SK-N-SH (cell line): ENCODE measurements at regions not wholly inside any gene's neighbourhood (a gene's known extent, or its start where the extent isn't known, plus 50 kb on each side); places are given as distances from the start of the nearest gene placed in this dataset.

ENCODE experiments used
- CTCF ChIA-PET: fragments of 300-600, 350-600 bp; formaldehyde crosslinking; extraction: SDS; loops from one replicate; lab custom pipeline; 2021; lab: Yijun Ruan, JAX
- POLR2A ChIA-PET: fragments of 350-600 bp; sonication (Branson Sonifier 250); formaldehyde crosslinking; extraction: SDS; loops from one replicate; lab custom pipeline; 2020; ENCODE audit warnings: antibody characterized with exemption, inconsistent platforms; lab: Yijun Ruan, JAX
- DNase-seq: peaks from one replicate; pipeline ENCODE4 v3.0.0; 2012
- H2AFZ ChIP-seq: fragments of 200-600 bp; sonication (generic); 2 replicates; pipeline ENCODE4 v1.8.1; 2016; ENCODE audit warnings: antibody characterized with exemption, mild to moderate bottlenecking, low read depth
- H3F3A ChIP-seq: fragments of 200-600 bp; sonication (generic); replicated peaks from 2 replicates; pipeline ENCODE3; 2016; ENCODE audit warnings: antibody characterized with exemption, mild to moderate bottlenecking; ENCODE audit not compliant: insufficient read depth
- H3K27ac ChIP-seq, 2 experiments: fragments of 200-500 bp in 1 of 2; fragments of 200-600 bp in 1 of 2; sonication (Bioruptor generic) in 1 of 2; sonication (generic), shearing (Covaris generic) in 1 of 2; 2 replicates each; pipeline versions ENCODE4 v1.5.1 to v1.6.1; 2014 to 2016; ENCODE audit warnings: low read depth in 2 of 2, inconsistent platforms in 1 of 2, low read length in 1 of 2, mild to moderate bottlenecking in 1 of 2, mixed read lengths in 1 of 2
- H3K27me3 ChIP-seq: fragments of 200-600 bp; sonication (generic), shearing (Covaris generic); 2 replicates; pipeline ENCODE4 v1.6.1; 2016; ENCODE audit warnings: mixed run types; ENCODE audit not compliant: insufficient read depth
- H3K36me3 ChIP-seq, 2 experiments: fragments of 200-500 bp in 1 of 2; fragments of 200-600 bp in 1 of 2; sonication (Bioruptor generic) in 1 of 2; sonication (generic) in 1 of 2; replicated peaks in 1 of 2; 2 replicates each; pipeline versions ENCODE3 to v1.5.1; 2014 to 2016; ENCODE audit warnings: low read length in 1 of 2, mild to moderate bottlenecking in 1 of 2; ENCODE audit not compliant: insufficient read depth in 2 of 2, control insufficient read depth in 1 of 2
- H3K4me1 ChIP-seq, 2 experiments: fragments of 200-500 bp in 1 of 2; fragments of 200-600 bp in 1 of 2; sonication (Bioruptor generic) in 1 of 2; sonication (generic), shearing (Covaris generic) in 1 of 2; 2 replicates each; pipeline versions ENCODE4 v1.5.1 to v1.6.1; 2014 to 2016; ENCODE audit warnings: low read depth in 1 of 2, low read length in 1 of 2, mixed run types in 1 of 2; ENCODE audit not compliant: insufficient read depth in 2 of 2, control insufficient read depth in 1 of 2
- H3K4me2 ChIP-seq: fragments of 200-600 bp; sonication (generic), shearing (Covaris generic); 2 replicates; pipeline ENCODE4 v1.6.1; 2017; ENCODE audit warnings: mixed run types
- H3K4me3 ChIP-seq, 2 experiments: fragments of 200-500 bp in 1 of 2; fragments of 200-600 bp in 1 of 2; sonication (Bioruptor generic) in 1 of 2; sonication (generic), shearing (Covaris generic) in 1 of 2; 2 replicates each; pipeline versions ENCODE4 v1.5.1 to v1.8.1; 2014 to 2016; ENCODE audit warnings: low read depth in 2 of 2, inconsistent platforms in 1 of 2, low read length in 1 of 2, mild to moderate bottlenecking in 1 of 2, mixed read lengths in 1 of 2, moderate library complexity in 1 of 2
- H3K79me2 ChIP-seq: fragments of 200-600 bp; sonication (generic); 2 replicates; pipeline ENCODE4 v1.8.1; 2017; ENCODE audit warnings: mild to moderate bottlenecking; ENCODE audit not compliant: insufficient read depth
- H3K9ac ChIP-seq: fragments of 200-600 bp; sonication (generic); 2 replicates; pipeline ENCODE4 v1.6.1; 2017; ENCODE audit warnings: mixed run types
- H3K9me2 ChIP-seq: fragments of 200-600 bp; sonication (generic); 2 replicates; pipeline ENCODE4 v1.6.1; 2017; ENCODE audit warnings: mixed run types
- H3K9me3 ChIP-seq: fragments of 200-600 bp; sonication (generic); 2 replicates; pipeline ENCODE4 v1.6.1; 2017; ENCODE audit warnings: mixed run types, mild to moderate bottlenecking, moderate library complexity
- H4K20me1 ChIP-seq: fragments of 200-600 bp; sonication (generic); 2 replicates; pipeline ENCODE4 v1.6.1; 2017; ENCODE audit warnings: mild to moderate bottlenecking, mixed run types; ENCODE audit not compliant: insufficient read depth
- EP300 ChIP-seq, 2 experiments: IDR thresholded peaks; 2 replicates each; pipeline versions ENCODE4 v1.4.0 to v1.6.1; 2012; ENCODE audit warnings: borderline replicate concordance in 1 of 2, low read depth in 1 of 2, low read length in 1 of 2
- EZH2phosphoT487 ChIP-seq: fragments of 200-600 bp; sonication (generic); IDR thresholded peaks from 2 replicates; pipeline ENCODE4 v1.6.1; 2017; ENCODE audit warnings: low read depth, mixed run types, mild to moderate bottlenecking, antibody characterized with exemption, moderate library complexity, borderline replicate concordance
- JUND ChIP-seq: IDR thresholded peaks from 2 replicates; pipeline ENCODE4 v1.4.0; 2012
- MXI1 ChIP-seq: IDR thresholded peaks from 2 replicates; pipeline ENCODE4 v1.6.1; 2012; ENCODE audit warnings: mild to moderate bottlenecking, low read depth, low read length, improper control_type of control experiment
- NFIC ChIP-seq: IDR thresholded peaks from 2 replicates; pipeline ENCODE4 v1.4.0; 2012; ENCODE audit warnings: borderline replicate concordance
- RXRA ChIP-seq: IDR thresholded peaks from 2 replicates; pipeline ENCODE4 v1.4.0; 2012; ENCODE audit warnings: low read depth, mild to moderate bottlenecking, borderline replicate concordance
- TAF1 ChIP-seq: IDR thresholded peaks from 2 replicates; pipeline ENCODE4 v1.6.1; 2012; ENCODE audit warnings: low read depth, mild to moderate bottlenecking, low read length, moderate library complexity, borderline replicate concordance
- TCF12 ChIP-seq: IDR thresholded peaks from 2 replicates; pipeline ENCODE4 v1.4.0; 2012
- TEAD4 ChIP-seq: IDR thresholded peaks from 2 replicates; pipeline ENCODE4 v1.4.0; 2012; ENCODE audit warnings: mild to moderate bottlenecking, borderline replicate concordance; ENCODE audit not compliant: insufficient read depth
- YY1 ChIP-seq: IDR thresholded peaks from 2 replicates; pipeline ENCODE4 v1.4.0; 2012; ENCODE audit warnings: low read depth, mild to moderate bottlenecking
- WGBS: methylation state at CpG from one replicate; pipeline ENCODE4 v1.1.6; 2017; ENCODE audit warnings: low lambda C conversion rate; 5-methylcytosine and 5-hydroxymethylcytosine counted together
- TF ChIP-seq, protein P1 (sequence below): IDR thresholded peaks from 2 replicates; pipeline ENCODE4 v1.4.0; 2012; ENCODE audit warnings: low read depth, borderline replicate concordance
- TF ChIP-seq, protein P2 (sequence below): IDR thresholded peaks from 2 replicates; pipeline ENCODE4 v1.6.1; 2012; ENCODE audit warnings: mild to moderate bottlenecking, low read depth, low read length, moderate library complexity
- TF ChIP-seq, protein P3 (sequence below): IDR thresholded peaks from 2 replicates; pipeline ENCODE4; 2012
- TF ChIP-seq, protein P4 (sequence below): IDR thresholded peaks from 2 replicates; pipeline ENCODE4 v1.4.0; 2012; ENCODE audit warnings: low read depth

DNA sequence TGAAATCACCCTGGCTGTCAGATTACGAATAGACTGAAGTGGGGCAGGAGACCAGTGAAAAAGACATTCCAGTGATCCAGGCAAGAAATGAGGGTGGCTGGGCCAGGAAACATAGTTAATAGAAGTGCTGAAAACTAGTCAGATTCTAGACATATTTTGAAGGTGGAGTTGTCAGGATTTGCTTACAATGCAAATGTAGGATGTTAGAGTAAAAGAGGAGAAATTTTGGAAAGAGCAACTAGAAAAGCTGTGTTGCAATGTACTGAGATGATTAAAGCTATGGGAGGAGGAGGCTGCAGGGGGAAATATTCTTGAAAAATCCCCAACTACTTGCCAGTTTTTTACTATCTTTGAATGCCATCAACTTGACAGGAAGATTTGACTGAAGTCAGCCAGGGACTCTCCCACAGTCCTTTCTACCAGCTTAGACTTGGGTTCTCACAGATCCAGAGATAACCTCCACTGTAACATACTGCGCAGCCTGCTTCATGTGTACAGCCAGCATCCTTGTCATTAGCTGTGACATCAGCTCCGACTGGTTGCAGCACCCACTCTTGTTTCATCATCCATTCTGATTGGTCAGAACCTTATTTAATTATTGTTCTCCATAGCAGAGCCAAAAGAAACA lies 109.7 kb downstream of the TSEN15 start:
- H3K79me2 ChIP-seq: no peaks in the 10 kb centered on the region
- DNase-seq: peak; percentile 30
- peaks cover 37% of the 10 kb centered on the region for H3F3A ChIP-seq
- peak overlapping the region; percentile 43 for H3K4me2 ChIP-seq
- WGBS: 21% methylated on average over 3 of the region's 3 CpGs
- no peak overlapping the region for H3K9ac ChIP-seq
- peak overlapping the region; percentile 53 to 89; a peak in 3 of 4 replicates for H3K27ac ChIP-seq
- H2AFZ ChIP-seq: peak overlapping the region; percentile 34; the same call in 1 of the 2 replicates
- no peak overlapping the region for H3K4me3 ChIP-seq
- ChIA-PET CTCF (interaction anchor here (1.0 kb wide), 1 partner anchor 19 kb away, joined by 3 read pairs; no protein-coding TSS in a partner anchor), POLR2A (no interaction called here)
- TF ChIP-seq TEAD4: peak; percentile 43; the same call in 1 of the 2 replicates
- TF ChIP-seq TCF12: peak; percentile 74
- TF ChIP-seq MXI1: no peak
- TF ChIP-seq, protein P1, sequence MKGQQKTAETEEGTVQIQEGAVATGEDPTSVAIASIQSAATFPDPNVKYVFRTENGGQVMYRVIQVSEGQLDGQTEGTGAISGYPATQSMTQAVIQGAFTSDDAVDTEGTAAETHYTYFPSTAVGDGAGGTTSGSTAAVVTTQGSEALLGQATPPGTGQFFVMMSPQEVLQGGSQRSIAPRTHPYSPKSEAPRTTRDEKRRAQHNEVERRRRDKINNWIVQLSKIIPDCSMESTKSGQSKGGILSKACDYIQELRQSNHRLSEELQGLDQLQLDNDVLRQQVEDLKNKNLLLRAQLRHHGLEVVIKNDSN: 0 out of 2 replicates have a peak, but pooled peaks have one; percentile 23
- TF ChIP-seq, protein P2, sequence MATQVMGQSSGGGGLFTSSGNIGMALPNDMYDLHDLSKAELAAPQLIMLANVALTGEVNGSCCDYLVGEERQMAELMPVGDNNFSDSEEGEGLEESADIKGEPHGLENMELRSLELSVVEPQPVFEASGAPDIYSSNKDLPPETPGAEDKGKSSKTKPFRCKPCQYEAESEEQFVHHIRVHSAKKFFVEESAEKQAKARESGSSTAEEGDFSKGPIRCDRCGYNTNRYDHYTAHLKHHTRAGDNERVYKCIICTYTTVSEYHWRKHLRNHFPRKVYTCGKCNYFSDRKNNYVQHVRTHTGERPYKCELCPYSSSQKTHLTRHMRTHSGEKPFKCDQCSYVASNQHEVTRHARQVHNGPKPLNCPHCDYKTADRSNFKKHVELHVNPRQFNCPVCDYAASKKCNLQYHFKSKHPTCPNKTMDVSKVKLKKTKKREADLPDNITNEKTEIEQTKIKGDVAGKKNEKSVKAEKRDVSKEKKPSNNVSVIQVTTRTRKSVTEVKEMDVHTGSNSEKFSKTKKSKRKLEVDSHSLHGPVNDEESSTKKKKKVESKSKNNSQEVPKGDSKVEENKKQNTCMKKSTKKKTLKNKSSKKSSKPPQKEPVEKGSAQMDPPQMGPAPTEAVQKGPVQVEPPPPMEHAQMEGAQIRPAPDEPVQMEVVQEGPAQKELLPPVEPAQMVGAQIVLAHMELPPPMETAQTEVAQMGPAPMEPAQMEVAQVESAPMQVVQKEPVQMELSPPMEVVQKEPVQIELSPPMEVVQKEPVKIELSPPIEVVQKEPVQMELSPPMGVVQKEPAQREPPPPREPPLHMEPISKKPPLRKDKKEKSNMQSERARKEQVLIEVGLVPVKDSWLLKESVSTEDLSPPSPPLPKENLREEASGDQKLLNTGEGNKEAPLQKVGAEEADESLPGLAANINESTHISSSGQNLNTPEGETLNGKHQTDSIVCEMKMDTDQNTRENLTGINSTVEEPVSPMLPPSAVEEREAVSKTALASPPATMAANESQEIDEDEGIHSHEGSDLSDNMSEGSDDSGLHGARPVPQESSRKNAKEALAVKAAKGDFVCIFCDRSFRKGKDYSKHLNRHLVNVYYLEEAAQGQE: no peak
- no peak for TF ChIP-seq YY1
- TF ChIP-seq EP300 (IDR thresholded peaks at IDR 0.05; ENCODE audit: borderline replicate concordance in 1 of 2, low read depth in 1 of 2, low read length in 1 of 2): peak in 1 of 2 experiments; percentile 65; a peak in 1 of 4 replicates
- no peak for TF ChIP-seq EZH2phosphoT487
- TF ChIP-seq RXRA: peak; percentile 31; the same call in 1 of the 2 replicates
- TF ChIP-seq, protein P3, sequence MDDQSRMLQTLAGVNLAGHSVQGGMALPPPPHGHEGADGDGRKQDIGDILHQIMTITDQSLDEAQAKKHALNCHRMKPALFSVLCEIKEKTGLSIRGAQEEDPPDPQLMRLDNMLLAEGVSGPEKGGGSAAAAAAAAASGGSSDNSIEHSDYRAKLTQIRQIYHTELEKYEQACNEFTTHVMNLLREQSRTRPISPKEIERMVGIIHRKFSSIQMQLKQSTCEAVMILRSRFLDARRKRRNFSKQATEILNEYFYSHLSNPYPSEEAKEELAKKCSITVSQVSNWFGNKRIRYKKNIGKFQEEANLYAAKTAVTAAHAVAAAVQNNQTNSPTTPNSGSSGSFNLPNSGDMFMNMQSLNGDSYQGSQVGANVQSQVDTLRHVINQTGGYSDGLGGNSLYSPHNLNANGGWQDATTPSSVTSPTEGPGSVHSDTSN: peak; percentile 86
- peak; percentile 71 for TF ChIP-seq NFIC
- no peak for TF ChIP-seq TAF1
- TF ChIP-seq JUND: peak; percentile 72
- TF ChIP-seq, protein P4, sequence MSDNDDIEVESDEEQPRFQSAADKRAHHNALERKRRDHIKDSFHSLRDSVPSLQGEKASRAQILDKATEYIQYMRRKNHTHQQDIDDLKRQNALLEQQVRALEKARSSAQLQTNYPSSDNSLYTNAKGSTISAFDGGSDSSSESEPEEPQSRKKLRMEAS: no peak
- no peaks in the 10 kb centered on the region for H3K27me3 ChIP-seq
- H3K4me1 ChIP-seq: peaks cover 9 to 29% of the 10 kb centered on the region in 2 experiments; a peak in 3 of 4 replicates
- no peaks in the 10 kb centered on the region for H4K20me1 ChIP-seq
- no peaks in the 10 kb centered on the region for H3K9me2 ChIP-seq
- H3K36me3 ChIP-seq: no peaks in the 10 kb centered on the region
- no peaks in the 10 kb centered on the region for H3K9me3 ChIP-seq
